NCI-H1105 (cell line): ENCODE measurements at regions not wholly inside any gene's neighbourhood (a gene's known extent, or its start where the extent isn't known, plus 50 kb on each side); places are given as distances from the start of the nearest gene placed in this dataset.
"Not testable (repeated sequence)": the region's sequence is repeated elsewhere in the genome, so short reads cannot be mapped to it uniquely, and the experiment has no call there.

ENCODE experiments used
- DNase-seq: peaks from one replicate; lab custom pipeline; 2025; lab: John Stamatoyannopoulos, UW

- no peak for DNase-seq
These were observed 63.0 kb downstream of the HLX start for GRCh38 chr1:220942278-220942677.

GRCh38 chr1:220942914-220943313 is 63.7 kb downstream of the HLX start:
- DNase-seq = not testable (repeated sequence)

- DNase-seq = no peak
These were observed 64.2 kb downstream of the HLX start for GRCh38 chr1:220943319-220943996.

GRCh38 chr1:220950576-220950975 is 71.3 kb downstream of the HLX start:
- no peak for DNase-seq

DNA sequence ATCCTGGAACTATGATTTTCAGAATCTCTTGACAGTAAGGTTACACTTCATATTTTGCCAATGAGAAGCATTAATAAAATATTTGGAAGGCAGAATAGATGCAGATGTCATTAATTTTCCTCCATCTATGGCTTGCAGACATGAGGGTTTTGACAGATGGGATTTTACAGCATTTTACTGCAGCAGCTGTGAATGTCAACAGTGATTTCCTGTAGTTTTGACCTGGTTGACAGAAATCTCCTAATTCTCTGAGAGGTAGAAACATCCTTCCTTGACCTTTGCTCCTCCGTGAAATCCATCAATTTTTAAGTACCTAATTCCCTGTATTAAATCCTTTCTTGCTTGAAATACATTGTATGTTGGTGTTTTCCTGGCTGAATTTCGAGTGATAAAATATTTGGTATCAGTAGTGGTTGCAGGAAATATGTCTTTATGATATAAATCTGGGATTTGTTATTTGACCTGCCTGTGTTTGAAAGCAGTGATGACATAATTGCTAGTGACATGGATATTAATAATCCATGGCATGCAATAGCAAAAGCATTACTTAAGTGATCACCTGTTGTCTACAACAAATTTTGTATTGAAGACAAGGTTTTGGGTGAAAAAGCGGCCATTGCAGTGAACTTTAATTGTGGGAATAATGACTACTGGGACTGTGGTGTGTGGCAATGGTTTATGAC is 73.9 kb downstream of the HLX start:
- no peak for DNase-seq

- DNase-seq = no peak
These were observed 75.3 kb downstream of the HLX start for GRCh38 chr1:220954321-220955075.

DNA sequence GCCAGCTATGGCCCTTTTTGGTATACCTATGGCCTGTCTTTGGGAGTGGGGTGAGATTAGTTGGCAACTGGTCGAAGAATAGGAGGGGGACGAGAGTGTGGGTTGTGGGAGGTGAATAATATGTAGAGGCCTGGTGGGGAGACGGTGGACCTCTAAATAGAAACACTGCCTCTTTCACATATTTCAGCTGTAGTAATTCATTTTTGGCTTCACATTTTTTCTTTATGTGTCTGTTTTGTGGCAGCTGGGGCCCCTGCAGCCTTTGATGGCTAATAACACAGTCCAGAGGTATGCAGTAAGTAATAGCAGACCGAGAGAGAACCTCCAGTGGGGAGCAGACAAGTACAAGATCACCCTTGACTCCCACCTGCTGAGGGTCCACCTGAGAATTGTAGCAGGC is 75.9 kb downstream of the HLX start:
- no peak for DNase-seq

GRCh38 chr1:220956501-220957232 is 77.4 kb downstream of the HLX start:
- no peak for DNase-seq

GRCh38 chr1:220957233-220957605 is 78.0 kb downstream of the HLX start:
- DNase-seq = no peak

GRCh38 chr1:220958234-220958633 is 79.0 kb downstream of the HLX start:
- no peak for DNase-seq

DNA sequence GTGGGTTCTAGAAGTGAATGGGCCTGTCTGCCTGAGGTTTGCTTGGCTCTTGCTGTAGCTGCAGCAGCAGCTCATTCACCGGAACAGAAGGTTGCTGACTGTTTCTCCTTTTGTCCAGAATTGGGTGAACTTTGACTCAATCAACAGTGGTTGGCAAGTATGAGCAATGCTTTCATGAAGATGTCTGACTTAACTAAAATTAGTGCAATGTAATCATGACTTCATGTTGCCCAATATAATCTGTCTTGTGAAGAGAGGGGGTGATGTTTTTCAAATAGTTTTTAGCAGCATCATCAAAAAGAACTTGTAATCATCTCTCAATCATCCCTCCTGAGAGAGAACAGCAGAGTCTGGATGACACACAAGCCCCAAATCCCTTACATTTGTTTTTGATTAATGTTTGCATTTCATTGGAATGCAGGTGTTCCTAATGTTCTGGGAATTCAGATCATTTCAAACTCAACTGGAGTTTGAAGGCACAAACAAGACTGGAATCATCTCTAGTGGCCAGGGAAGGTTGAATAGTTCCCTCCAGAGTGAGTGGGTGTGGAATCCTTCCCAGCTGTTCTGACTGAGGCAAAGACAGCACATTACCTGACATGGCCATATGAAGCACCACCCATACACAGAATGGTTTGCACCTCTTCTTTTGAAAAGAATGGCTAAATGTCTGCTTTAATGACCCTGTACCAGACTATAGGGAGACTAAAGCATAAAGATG is 82.9 kb downstream of the HLX start:
- no peak for DNase-seq

GRCh38 chr1:220966041-220966440 is 86.8 kb downstream of the HLX start:
- no peak for DNase-seq

DNA sequence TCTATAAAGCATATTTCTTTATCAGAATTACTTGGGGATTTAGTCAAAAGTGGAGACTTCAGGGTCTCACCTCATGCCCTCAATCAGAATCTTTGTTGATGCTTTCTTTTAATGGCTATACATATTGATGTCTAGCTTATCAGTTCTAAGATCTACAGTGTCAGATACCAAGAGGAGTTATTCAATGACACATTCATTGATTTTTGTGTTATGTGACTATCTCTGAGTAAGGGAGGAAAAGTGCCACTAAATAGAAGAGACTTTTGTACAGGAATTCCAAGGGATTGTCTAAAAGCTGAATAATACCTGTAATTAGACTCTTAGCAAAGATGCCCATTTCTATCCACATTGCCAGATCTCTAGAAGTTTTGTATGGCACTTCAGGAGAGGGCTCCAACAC is 87.2 kb downstream of the HLX start:
- no peak for DNase-seq

GRCh38 chr1:220966881-220967611 is 87.8 kb downstream of the HLX start:
- no peak for DNase-seq

DNA sequence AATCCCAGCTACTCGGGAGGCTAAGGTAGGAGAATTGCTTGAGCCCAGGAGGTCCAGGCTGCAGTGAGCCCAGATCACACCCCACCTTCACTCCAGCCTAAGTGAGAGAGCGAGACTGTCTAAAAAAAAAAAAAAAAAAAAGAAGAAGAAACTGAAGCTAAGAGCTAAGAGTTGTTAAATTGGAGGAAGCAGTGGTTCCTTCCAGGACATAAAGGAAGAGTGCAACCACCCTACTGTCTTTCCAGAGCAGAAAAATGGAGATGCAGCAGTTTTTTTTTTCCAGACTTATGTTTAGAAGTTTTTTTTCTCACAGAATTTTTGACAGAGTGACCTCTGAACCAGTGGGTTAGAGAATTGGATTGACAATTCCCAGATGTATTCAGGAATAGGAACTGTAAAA is 88.7 kb downstream of the HLX start:
- DNase-seq = no peak

DNA sequence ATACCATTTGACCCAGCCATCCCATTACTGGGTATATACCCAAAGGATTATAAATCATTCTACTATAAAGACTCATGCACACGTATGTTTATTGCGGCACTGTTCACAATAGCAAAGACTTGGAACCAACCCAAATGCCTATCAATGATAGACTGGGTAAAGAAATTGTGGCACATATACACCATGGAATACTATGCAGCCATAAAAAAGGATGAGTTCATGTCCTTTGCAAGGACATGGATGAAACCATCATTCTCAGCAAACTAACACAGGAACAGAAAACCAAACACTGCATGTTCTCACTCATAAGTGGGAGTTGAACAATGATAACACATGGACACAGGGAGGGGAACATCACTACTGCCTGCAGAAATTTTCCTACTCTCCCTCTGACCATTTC is 90.0 kb downstream of the HLX start:
- not testable (repeated sequence) for DNase-seq

GRCh38 chr1:220970311-220970710 is 91.1 kb downstream of the HLX start:
- DNase-seq = no peak

GRCh38 chr1:220971221-220971620 is 92.0 kb downstream of the HLX start:
- no peak for DNase-seq

- no peak for DNase-seq
These were observed 95.2 kb downstream of the HLX start for GRCh38 chr1:220974431-220974830.

- DNase-seq = no peak
These were observed 97.1 kb downstream of the HLX start for GRCh38 chr1:220976390-220976789.

GRCh38 chr1:220979371-220979770 is 100.1 kb downstream of the HLX start:
- no peak for DNase-seq
